HK-2 (cell line): ENCODE measurements at regions not wholly inside any gene's neighbourhood (a gene's known extent, or its start where the extent isn't known, plus 50 kb on each side); places are given as distances from the start of the nearest gene placed in this dataset.

ENCODE experiments used
- DNase-seq: peaks from one replicate; pipeline ENCODE4 v3.0.0-alpha.2; 2018; ENCODE audit not compliant: unreplicated experiment

DNA sequence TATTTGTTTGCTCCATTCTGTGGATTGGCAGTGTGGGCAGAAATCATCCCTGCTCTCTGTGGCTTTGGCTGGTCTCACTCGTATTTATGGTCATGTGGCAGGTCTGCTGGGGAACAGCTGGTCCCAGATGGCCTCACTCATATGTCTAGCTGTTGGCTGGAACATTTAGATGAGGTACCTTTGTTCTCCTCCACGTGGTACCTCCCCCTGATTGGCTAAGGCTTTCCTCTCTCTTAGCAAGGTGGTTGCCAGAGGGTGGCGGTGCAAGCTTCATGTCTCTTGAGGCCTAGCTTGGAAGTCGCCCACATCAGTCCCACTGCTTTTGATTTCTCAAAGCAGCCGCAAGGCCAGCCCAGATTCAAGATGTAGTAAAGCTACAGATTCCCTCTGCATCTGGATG is 348.5 kb upstream of the BTBD3 start:
- DNase-seq = no peak

DNA sequence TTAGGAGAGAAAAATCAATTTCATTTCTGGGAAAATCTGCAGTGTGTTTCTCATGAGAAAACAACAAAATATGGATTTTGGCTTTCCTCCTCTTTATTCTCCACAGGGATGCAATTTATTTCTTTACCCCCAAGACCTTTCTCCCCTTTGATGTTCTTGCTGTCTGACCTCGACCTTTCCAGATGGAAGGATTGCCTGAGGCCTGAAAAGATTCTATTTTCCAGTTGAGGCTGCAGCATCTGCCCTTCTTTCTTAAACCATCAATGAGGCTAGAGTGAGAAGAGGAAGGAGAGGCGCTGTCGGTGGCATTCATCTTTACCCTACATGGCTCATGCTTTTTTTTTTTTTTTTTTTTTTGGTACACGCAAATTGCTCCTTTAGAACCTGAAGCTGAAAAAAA is 344.2 kb upstream of the BTBD3 start:
- DNase-seq = no peak

DNA sequence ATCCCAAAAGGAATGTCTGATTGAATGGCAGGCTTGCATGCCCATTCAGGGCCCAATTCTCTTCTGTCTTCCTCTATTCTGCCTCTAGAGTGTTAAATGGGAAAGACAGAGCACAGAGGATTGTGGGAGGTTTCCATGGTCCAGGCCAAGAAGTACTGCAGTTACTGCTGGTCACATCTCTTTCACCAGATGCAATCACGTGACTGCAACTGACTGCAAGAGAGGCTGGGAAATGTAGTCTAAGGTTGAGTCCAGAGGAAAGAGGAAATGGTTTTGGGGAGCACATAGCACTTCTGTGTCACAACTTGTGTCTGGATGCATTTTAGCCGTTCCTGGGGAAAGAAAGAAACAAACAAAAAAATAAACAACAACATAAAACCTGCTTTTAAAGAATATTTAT is 336.4 kb upstream of the BTBD3 start:
- no peak for DNase-seq

DNA sequence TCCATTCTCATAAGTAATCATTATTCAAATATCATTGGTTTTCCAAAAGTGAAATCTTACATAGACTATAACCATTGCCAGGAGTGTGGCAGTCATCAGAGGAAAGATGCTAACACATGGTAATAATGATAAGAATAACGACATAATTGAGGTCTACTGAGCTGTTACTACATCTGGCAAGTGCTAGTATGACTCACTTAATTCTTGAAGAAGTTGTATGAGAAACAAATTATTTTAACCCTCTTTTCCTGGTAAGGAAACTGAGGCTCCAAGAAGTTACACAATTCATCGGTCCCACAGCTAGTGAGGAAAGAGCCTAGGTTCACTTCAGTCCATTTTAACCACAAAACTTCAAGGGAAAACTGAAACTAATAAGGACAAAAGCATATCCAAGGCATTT is 335.6 kb upstream of the BTBD3 start:
- DNase-seq = no peak

DNA sequence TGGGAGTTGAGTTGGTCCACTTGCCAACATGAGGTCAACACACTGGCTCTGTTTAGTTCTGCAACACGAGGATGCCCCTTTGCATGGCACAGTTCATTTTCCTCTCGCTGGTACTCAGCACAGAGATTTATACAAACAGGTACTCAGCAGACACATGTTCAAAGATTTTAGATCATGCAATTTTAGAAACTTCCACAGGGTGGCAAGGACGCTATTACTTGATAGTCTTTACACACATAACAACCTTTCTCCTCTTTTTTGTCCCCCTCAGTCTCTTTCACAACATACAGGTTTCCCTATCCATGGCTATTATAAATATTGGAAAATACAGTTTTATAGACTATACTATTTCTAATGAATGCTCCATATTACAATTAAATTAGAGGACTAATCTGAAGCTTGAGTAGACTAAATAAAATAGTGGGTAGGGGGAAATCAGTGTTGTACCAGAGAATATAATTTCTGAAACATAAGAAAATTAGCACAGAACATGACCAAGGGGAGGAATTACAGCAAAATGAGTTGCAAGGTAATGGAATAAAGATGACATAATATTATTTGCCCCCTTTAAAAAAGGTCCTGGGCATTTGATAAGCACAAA is 331.8 kb upstream of the BTBD3 start:
- no peak for DNase-seq

DNA sequence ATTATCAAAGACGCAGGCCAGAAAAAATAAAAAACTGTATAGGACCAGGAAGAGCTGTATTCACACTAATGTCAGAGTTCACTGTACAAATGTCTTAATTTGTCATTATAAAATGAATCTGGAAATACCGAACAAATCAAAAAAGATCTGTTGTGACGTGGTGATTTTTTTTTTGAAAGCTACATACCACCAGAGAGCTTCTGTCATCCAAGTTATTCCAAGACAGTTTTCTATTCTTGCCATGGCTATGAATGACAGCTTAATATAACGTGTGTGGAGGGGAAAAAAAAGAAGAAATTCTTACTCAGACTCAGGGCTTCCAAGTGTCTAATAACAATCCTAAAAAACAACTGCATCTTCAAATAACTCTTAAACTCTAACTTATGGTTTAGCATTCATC is 328.8 kb upstream of the BTBD3 start:
- no peak for DNase-seq

DNA sequence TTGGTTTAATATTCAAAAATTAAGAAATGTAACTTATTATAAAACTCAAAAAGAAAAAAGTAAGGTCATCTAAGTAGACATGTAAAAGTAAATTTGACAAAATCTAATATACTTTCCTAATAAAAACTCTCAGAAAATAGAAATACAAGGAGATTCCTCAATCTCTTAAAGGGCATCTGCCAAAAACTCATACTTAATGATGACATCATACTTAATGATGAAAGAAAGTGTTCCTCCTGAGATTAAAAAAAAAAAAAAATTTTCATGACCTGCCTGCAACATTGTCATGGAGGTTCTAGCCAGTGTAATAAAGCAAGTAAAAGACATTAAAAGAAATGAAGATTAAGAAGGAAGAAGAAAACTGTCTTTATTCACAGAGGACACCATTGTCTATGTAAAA is 325.7 kb upstream of the BTBD3 start:
- DNase-seq = no peak

DNA sequence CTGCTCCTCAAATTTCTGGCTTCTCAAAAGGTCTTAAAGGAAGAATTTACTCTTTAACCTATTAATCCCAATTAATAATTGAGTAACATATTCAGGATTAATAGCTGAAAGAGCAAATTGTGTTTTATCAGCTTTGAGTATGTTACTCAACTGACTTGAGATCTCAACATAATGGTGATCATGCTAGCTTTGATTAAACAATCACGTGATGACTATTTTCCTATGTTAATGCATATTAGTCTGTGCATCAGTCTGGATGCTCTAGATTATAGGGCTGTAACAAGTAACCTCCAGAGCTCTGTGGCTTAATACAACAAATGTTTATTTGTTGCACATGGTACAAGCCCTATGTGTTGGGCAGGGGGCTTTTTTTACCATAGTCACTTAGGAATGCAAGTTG is 313.4 kb upstream of the BTBD3 start:
- DNase-seq = no peak

DNA sequence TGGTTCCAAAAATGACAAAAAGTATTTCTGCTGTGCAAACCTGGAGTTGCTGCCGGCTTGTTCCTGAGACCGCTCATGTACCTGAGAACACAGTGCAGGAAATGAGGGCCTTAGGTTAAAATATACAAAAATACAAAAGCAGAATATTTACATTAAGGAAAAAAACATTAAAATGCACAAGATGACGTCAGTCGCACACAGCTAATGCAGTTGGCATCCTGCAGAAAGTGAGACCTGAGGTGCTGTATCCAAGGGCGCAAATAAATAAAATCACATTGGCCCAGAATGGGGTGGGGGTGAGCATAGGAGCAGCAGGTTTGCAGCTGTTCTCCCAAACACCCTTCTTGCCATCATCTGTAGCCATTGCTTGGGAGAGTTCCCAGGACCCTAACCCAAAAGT is 310.6 kb upstream of the BTBD3 start:
- DNase-seq = no peak

DNA sequence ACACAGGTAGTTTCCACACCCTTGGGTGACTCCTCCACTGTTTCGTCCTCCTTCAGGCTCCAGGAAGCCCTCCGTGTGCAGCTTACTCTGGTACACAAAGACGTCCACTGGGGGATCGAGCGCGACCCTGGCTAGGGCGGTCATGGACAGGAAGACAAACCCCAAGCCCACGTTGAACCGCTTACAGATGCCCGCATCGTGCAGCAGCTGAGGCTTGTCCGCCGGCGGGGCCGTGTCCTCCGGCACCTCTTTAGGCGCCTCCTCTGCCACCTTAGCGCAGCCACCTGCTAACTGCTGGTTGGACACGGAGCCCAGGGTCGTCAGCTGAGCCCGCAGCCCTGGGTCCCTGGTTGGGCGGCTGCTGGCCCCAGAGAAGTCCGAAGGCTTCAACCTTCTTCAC is 309.0 kb upstream of the BTBD3 start:
- DNase-seq = no peak

DNA sequence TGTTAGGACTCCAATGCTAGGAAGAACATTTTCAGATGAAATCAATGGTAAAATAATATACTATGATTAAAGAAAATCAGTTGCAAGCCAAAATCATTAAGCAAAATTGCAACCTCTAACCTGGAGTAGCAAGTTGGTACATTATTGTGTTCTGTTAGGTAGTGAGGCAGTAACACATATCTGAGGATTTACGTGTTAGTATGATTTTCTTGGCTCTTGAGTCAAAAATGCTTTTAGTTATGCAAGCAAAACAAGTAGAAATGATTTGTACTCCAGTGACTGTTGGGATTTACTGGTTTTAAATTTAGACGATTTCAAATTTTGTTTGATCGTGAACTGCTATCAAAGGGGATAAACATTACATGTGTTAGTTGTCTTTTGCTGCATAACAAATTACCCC is 293.0 kb upstream of the BTBD3 start:
- DNase-seq = no peak

DNA sequence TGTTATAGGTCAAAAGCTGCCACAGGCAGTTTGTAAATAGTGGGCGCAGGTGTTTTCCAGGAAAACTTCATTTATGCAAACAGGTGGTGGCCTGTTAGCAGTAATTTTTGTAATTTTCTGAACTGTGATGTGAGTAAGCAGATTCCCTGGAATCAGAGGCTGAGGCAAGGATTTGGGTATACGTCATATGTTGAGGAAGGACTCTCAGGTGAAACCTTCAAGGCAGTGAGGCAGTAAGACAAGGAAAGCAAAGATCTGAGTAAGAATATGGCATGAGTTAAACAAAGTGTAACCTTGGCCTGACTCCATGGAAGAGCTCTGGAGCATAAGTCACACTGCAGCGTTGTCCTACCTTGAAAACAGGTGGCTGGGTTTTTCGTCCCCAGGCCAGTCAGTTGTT is 291.1 kb upstream of the BTBD3 start:
- no peak for DNase-seq

DNA sequence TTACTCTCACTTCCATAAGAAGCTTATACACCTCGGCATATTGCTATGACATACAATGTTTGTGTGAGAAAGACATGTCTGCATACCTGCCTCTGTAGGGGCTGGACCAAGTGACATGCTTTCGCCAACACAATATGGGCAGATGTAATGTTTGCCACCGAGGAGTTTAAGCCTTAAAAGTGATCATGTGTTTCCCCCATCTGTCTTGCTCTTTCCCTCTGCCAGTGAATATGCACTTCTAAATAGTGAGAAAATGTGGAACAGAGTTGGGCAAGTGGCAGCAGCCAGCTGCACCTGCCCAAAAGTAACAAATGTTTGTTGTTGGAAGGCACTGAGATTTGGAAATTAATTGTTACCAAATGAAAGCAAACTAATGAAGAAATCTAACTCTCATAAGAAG is 274.8 kb upstream of the BTBD3 start:
- no peak for DNase-seq

DNA sequence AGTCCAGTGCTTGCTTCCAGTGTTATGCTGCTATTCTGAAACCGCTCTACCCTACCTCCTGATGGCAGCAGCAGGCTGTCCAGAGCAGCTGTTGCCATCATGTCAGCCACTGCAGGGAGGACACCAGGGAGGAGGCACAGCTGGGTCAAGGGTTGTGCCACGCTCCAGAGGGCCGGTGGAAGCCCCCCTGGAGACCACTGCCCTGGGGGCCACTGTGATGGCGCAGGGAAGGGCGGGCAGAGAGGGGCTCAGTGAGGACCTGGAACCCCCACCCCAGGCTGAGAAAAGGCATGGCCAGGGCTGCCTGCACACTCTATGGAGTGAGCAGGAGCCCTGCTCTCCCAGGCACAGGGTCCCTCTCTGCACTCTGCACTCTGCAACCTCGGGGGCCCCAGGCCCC is 271.3 kb upstream of the BTBD3 start:
- no peak for DNase-seq

DNA sequence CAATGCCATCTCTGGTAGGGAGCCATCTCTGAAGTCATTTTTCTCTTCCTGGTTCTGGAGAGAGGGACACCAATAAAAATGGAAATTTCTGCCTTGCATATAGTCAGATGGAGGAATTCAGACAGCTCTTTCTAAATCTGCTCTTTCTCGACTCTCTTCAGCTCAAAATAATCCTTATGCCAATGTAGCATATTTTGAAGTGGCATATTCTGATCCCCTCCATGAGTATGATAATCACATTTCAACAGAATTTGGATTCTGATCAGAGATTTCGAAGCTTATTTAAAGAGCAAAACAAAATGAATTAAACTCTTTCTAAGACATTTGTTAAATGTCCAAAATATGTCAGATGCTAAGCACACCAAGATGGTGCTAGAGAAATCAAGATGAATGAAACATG is 267.1 kb upstream of the BTBD3 start:
- DNase-seq = no peak

DNA sequence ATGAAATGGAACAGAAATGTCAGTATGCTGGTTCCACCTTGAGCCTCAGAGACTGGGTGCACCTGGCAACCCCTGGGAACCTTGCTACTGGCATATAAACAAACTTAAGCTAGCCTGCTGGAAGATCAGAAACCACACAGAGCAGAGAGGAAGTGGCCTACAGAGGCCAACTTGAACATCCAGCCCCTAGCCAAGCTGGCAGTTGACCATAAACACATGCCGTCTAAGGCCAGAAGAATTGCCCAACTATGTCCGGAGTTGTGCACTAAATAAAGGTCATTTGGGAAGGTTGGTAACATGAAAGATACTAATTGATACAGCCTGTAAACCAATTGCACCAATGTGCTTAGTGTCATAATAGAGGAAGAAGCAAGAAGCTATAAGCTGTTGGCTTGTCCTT is 266.6 kb upstream of the BTBD3 start:
- DNase-seq = no peak

DNA sequence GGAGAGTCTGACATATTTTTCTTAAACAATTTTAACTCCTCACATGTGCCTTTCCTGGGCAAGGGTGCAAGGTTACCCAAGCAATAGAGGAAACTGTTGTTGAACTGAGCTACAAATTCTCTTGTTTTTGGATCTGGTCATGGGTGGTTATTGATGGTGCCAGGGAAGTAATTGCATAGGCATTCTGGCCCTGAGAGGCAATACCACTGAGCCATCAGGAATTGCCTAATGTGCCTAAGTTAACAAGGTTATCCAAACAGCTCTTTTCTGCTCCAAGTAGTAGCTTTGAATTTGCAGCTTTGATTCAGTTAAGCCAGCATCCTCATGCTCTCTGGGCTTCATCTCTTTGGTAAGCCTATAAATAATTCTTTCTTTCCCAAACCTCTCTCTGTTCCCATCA is 266.0 kb upstream of the BTBD3 start:
- DNase-seq = no peak

DNA sequence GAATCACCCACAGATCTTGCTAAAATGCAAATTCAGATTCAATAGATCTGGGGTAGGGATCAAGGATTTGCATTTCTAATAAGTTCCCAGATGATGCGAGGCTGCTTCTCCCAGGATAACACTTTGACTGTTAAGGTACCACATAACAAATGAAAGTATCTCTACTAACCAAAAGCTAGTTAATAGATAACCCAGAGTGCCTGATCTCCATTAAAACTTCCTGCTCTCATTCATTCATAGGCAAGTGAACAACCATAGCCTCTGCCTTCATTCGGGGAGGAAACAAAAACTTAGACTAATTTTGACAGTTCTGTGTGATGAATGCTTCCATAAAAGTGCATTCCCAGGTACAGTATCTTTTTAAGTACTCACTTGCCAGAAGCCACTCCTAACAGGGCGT is 265.6 kb upstream of the BTBD3 start:
- no peak for DNase-seq

DNA sequence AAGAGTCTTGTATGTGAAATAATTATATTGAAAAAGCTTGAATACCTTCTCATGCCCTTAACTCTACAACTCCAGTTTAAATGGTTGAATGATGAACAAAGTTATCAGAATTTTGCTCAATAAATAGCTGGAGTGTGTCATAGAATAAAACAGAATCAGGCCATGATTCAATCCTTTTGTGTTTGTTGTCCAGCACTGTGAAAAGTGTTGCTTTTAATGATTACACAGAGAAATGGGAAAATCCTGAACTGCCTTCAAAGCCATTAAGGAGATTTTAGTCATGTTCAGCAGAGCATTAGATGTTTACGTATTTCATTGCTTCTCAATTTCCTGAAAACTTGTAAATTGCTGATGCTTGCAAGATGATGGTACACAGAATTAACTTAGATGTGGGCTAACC is 262.9 kb upstream of the BTBD3 start:
- no peak for DNase-seq

DNA sequence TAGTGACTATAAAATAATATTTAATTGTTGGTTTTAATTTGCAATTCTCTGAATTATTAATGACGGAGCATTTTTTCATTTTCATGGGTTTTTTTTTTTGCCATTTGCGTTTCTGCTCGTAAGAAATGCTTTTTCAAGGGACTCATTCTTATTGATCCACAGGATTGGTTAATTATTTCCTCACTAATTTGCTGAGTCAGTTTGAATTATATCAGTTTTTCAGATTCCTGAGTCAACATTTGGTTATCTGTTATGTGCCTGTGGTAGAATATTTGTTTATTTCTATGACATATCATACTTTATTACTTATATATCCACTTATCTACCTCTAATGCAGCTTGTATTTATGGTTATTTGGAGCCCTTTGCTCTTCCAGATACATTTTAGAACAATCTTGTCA is 257.0 kb upstream of the BTBD3 start:
- DNase-seq = no peak

DNA sequence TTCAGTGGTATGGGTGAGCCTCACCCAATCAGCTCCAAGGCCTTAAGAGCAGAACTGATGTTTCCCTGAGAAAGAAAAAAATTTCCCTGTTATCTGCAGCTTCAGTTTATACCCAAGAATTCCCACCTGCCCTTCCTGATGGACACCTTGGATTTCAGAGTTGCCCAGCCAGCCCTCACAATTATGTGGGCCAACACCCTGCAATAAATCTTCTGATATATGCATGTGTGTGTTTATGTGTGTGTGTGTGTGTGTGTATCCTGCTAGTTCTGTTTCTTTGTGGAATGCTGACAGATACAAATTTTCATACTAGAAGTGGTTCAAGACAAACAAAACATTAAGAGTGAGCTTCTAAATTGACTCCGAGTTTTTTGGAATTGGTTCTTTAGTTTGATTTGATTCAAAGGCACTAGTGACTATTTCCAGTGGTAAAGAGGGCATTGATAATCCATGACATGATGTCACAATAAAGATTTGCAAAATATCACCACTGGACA is 246.6 kb upstream of the BTBD3 start:
- no peak for DNase-seq

DNA sequence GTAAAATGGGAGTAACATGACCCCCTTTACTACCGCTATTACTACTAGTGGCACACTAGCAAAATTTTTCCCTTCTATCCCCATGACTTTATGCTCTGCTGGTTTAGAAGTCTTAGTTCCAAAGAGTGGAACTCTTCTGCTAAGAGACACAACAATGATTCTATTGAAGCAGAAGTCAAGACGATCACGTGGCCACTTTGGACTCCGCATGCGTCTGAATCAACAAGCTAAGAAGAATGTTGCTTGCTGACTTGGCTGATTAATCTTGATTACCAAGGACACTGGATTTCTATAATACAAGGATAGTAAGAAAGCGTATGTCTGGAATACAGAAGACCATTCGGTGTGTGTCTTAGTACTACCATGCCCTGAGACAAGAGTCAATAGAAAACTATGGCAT is 244.7 kb upstream of the BTBD3 start:
- DNase-seq = no peak

DNA sequence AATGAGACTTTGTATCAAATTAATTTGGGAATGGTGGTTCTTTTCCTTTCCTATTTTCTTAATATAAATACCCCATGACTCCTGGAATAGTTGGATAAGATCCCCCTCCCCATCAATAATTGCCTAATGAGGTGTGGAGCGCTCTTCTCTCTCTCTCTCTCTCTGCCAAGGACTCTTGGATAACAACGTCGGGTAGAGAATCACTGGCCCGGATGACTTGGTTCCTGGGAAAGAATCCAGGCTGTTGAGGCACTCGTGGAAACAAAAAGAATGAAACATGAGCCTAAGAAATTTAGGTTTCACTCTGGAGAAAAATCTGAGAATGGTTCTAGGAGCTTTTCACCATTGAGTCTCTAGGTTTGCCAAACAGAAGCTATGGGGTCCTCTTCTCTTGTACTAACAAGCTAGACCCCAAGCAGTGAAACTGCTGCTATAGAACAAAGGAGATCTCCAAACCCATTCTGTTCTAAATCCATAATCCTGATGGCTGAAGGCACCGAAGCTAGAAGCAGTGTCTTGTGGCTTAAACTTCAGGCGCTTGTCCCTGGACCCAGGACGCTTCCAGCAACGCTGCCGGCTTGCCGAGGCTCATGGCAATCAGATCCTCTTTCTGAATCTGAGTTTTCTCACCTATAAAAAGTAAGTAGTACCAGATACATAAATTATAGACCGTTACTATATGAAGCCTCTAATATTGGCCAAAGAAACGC is 241.6 kb upstream of the BTBD3 start:
- no peak for DNase-seq
